ENCODE measurements at regions not wholly inside any gene's neighbourhood (a gene's known extent, or its start where the extent isn't known, plus 50 kb on each side); places are given as distances from the start of the nearest gene placed in this dataset.

GRCh38 chr10:44478040-44478439 lies 93.1 kb upstream of the CXCL12 start (continued):
- peak in 1 of 3 experiments; percentile 65; a peak in 1 of 6 replicates for TF ChIP-seq ZBTB11 (CRISPR knock-in tag; IDR thresholded peaks at IDR 0.05)
- TF ChIP-seq FUS (optimal IDR thresholded peaks at IDR 0.05; ENCODE audit: low read depth, low read length), result no peak
- peak; percentile 93 for TF ChIP-seq C11orf30 (IDR thresholded peaks at IDR 0.05; ENCODE audit: low read depth)
- TF ChIP-seq CUX1 (CRISPR knock-in tag; IDR thresholded peaks at IDR 0.05), result no peak
- TF ChIP-seq IFI16 (CRISPR knock-in tag; IDR thresholded peaks at IDR 0.05), result no peak
- TF ChIP-seq PHF8 (IDR thresholded peaks at IDR 0.05; ENCODE audit: borderline replicate concordance, low read length), result no peak
- TF ChIP-seq KLF13 (tag; IDR thresholded peaks at IDR 0.05; ENCODE audit: borderline replicate concordance, low read depth), result no peak
- TF ChIP-seq POLR3A (IDR thresholded peaks at IDR 0.05; ENCODE audit: borderline replicate concordance, extremely low read depth, insufficient read depth, insufficient read length), result no peak
- no peak for TF ChIP-seq LARP7 (IDR thresholded peaks at IDR 0.05)
- peak; percentile 39; the same call in 1 of the 2 replicates for TF ChIP-seq POLR2AphosphoS5 (IDR thresholded peaks at IDR 0.05; ENCODE audit: control insufficient read depth, insufficient read depth, low read depth, low read length)
- TF ChIP-seq ZNF174 (CRISPR knock-in tag; IDR thresholded peaks at IDR 0.05), result no peak
- no peak for TF ChIP-seq ZNF740 (CRISPR knock-in tag; IDR thresholded peaks at IDR 0.05)
- no peak for TF ChIP-seq ZNF740 (tag; IDR thresholded peaks at IDR 0.05)
- TF ChIP-seq RNF2 (IDR thresholded peaks at IDR 0.05), result no peak
- no peak for TF ChIP-seq CTBP1 (IDR thresholded peaks at IDR 0.05; ENCODE audit: borderline replicate concordance)
- no peak for TF ChIP-seq ZFP91 (CRISPR knock-in tag; IDR thresholded peaks at IDR 0.05)

Data from K562 (cell line).